ENCODE measurements at regions not wholly inside any gene's neighbourhood (a gene's known extent, or its start where the extent isn't known, plus 50 kb on each side); places are given as distances from the start of the nearest gene placed in this dataset.

- ChIA-PET CTCF (no interaction called here), POLR2A (no interaction called here)
- Mint-ChIP-seq H3K27me3 (peaks cover 8% of the 10 kb centered on the region), H3K9me3 (no peaks in the 10 kb centered on the region), H3K4me1 (no peaks in the 10 kb centered on the region), H3K27ac (no peak overlapping the region), H3K4me3 (no peak overlapping the region), H3K36me3 (ENCODE audit: low read depth) (no peaks in the 10 kb centered on the region)
- DNase-seq = no peak
- no peak for TF ChIP-seq CTCF (IDR thresholded peaks at IDR 0.05)
- ATAC-seq (ENCODE audit: low read depth) = no peak
- intact Hi-C loops (cut with micrococcal nuclease) = no loop called here
Measured at GRCh38 chr1:63112155-63112900, 210.0 kb upstream of the FOXD3 start.

- Mint-ChIP-seq H3K4me3 (no peak overlapping the region), H3K4me1 (no peaks in the 10 kb centered on the region), H3K36me3 (ENCODE audit: low read depth) (no peaks in the 10 kb centered on the region), H3K9me3 (no peaks in the 10 kb centered on the region), H3K27me3 (peaks cover 10% of the 10 kb centered on the region), H3K27ac (no peak overlapping the region)
- TF ChIP-seq CTCF (IDR thresholded peaks at IDR 0.05) = no peak
- POLR2A ChIA-PET = no interaction called here
- CTCF ChIA-PET = no interaction called here
- intact Hi-C loops (cut with micrococcal nuclease) = no loop called here
- no peak for ATAC-seq (ENCODE audit: low read depth)
- no peak for DNase-seq
Measured at GRCh38 chr1:63115527-63115926, 206.8 kb upstream of the FOXD3 start.

GRCh38 chr1:63116016-63116415 lies 206.4 kb upstream of the FOXD3 start:
- ChIA-PET POLR2A (no interaction called here), CTCF (no interaction called here)
- Mint-ChIP-seq H3K9me3 (no peaks in the 10 kb centered on the region), H3K27ac (no peak overlapping the region), H3K4me3 (no peak overlapping the region), H3K27me3 (peaks cover 10% of the 10 kb centered on the region), H3K36me3 (ENCODE audit: low read depth) (no peaks in the 10 kb centered on the region), H3K4me1 (no peaks in the 10 kb centered on the region)
- TF ChIP-seq CTCF (IDR thresholded peaks at IDR 0.05) = no peak
- no peak for ATAC-seq (ENCODE audit: low read depth)
- intact Hi-C loops (cut with micrococcal nuclease) = no loop called here
- no peak for DNase-seq

- peaks cover 7% of the 10 kb centered on the region for H3K27me3 Mint-ChIP-seq
Measured at GRCh38 chr1:63119575-63120155, 202.7 kb upstream of the FOXD3 start.

GRCh38 chr1:63122079-63122478 lies 200.3 kb upstream of the FOXD3 start:
- Mint-ChIP-seq H3K27ac (no peak overlapping the region), H3K9me3 (no peaks in the 10 kb centered on the region), H3K36me3 (ENCODE audit: low read depth) (no peaks in the 10 kb centered on the region), H3K27me3 (peaks cover 5% of the 10 kb centered on the region), H3K4me1 (no peaks in the 10 kb centered on the region), H3K4me3 (no peak overlapping the region)
- no peak for DNase-seq
- no peak for TF ChIP-seq CTCF (IDR thresholded peaks at IDR 0.05)
- intact Hi-C loops (cut with micrococcal nuclease) = no loop called here
- ChIA-PET POLR2A (no interaction called here), CTCF (no interaction called here)
- ATAC-seq (ENCODE audit: low read depth) = no peak

More at GRCh38 chr1:63119575-63120155, 202.7 kb upstream of the FOXD3 start:
- Mint-ChIP-seq H3K9me3 (no peaks in the 10 kb centered on the region), H3K27ac (no peak overlapping the region), H3K4me3 (no peak overlapping the region), H3K4me1 (no peaks in the 10 kb centered on the region), H3K36me3 (ENCODE audit: low read depth) (no peaks in the 10 kb centered on the region)
- CTCF ChIA-PET = no interaction called here
- POLR2A ChIA-PET = no interaction called here
- DNase-seq (no peak), ATAC-seq (ENCODE audit: low read depth) (no peak)
- intact Hi-C loops (cut with micrococcal nuclease) = no loop called here
- TF ChIP-seq CTCF (IDR thresholded peaks at IDR 0.05) = no peak
